IgD-negative memory B cell (primary cell): ENCODE measurements at regions not wholly inside any gene's neighbourhood (a gene's known extent, or its start where the extent isn't known, plus 50 kb on each side); places are given as distances from the start of the nearest gene placed in this dataset.

Source experiments
- H3K27ac Mint-ChIP-seq, 3 donors: one replicate each; pipeline ENCODE4 v1.8.0; 2020 to 2022; ENCODE audit warnings: mild to moderate bottlenecking in 3 of 3, mixed read lengths in 3 of 3, moderate library complexity in 1 of 3
- H3K27me3 Mint-ChIP-seq: one replicate; pipeline ENCODE4 v1.8.0; 2021; ENCODE audit warnings: mixed read lengths
- H3K36me3 Mint-ChIP-seq: one replicate; pipeline ENCODE4 v1.8.0; 2020; ENCODE audit warnings: mild to moderate bottlenecking, mixed read lengths
- H3K4me1 Mint-ChIP-seq, 3 donors: one replicate each; pipeline ENCODE4 v1.8.0; 2020 to 2022; ENCODE audit warnings: mixed read lengths in 3 of 3, mild to moderate bottlenecking in 1 of 3
- H3K4me3 Mint-ChIP-seq, 4 donors: one replicate each; pipeline ENCODE4 v1.8.0; 2020 to 2022; ENCODE audit warnings: mild to moderate bottlenecking in 4 of 4, mixed read lengths in 4 of 4, moderate library complexity in 3 of 4
- H3K9me3 Mint-ChIP-seq, 3 donors: one replicate each; pipeline ENCODE4 v1.8.0; 2020 to 2021; ENCODE audit warnings: mixed read lengths in 3 of 3, mild to moderate bottlenecking in 1 of 3

GRCh38 chr14:41144370-41144769, 462.3 kb upstream of the LRFN5 start:
- Mint-ChIP-seq H3K9me3 (no peaks in the 10 kb centered on the region), H3K27me3 (no peaks in the 10 kb centered on the region), H3K4me3 (no peak overlapping the region), H3K4me1 (no peaks in the 10 kb centered on the region), H3K36me3 (no peaks in the 10 kb centered on the region), H3K27ac (no peak overlapping the region)

- H3K9me3 Mint-ChIP-seq, result peaks cover 0 to 4% (median 2%) of the 10 kb centered on the region in 3 donors
- H3K4me3 Mint-ChIP-seq, result no peak overlapping the region
- no peaks in the 10 kb centered on the region for H3K27me3 Mint-ChIP-seq
- H3K27ac Mint-ChIP-seq, result no peak overlapping the region
- no peaks in the 10 kb centered on the region for H3K4me1 Mint-ChIP-seq
- H3K36me3 Mint-ChIP-seq, result no peaks in the 10 kb centered on the region
These were observed 468.9 kb upstream of the LRFN5 start for GRCh38 chr14:41137741-41138140.

GRCh38 chr14:41130274-41130673, 476.4 kb upstream of the LRFN5 start:
- Mint-ChIP-seq H3K4me3 (no peak overlapping the region), H3K9me3 (peaks cover 2 to 8% (median 2%) of the 10 kb centered on the region in 3 donors), H3K27me3 (no peaks in the 10 kb centered on the region), H3K27ac (no peak overlapping the region), H3K36me3 (no peaks in the 10 kb centered on the region), H3K4me1 (no peaks in the 10 kb centered on the region)

GRCh38 chr14:41120402-41120801, 486.3 kb upstream of the LRFN5 start:
- H3K9me3 Mint-ChIP-seq, result peaks cover 0 to 3% (median 0%) of the 10 kb centered on the region in 3 donors
- H3K36me3 Mint-ChIP-seq, result no peaks in the 10 kb centered on the region
- no peak overlapping the region for H3K27ac Mint-ChIP-seq
- H3K4me1 Mint-ChIP-seq, result no peaks in the 10 kb centered on the region
- no peak overlapping the region for H3K4me3 Mint-ChIP-seq
- no peaks in the 10 kb centered on the region for H3K27me3 Mint-ChIP-seq

- H3K27me3 Mint-ChIP-seq, result no peaks in the 10 kb centered on the region
- no peaks in the 10 kb centered on the region for H3K36me3 Mint-ChIP-seq
- peaks cover 2 to 8% (median 8%) of the 10 kb centered on the region in 3 donors for H3K9me3 Mint-ChIP-seq
- H3K27ac Mint-ChIP-seq, result no peak overlapping the region
- no peak overlapping the region for H3K4me3 Mint-ChIP-seq
- peaks cover 0 to 3% (median 0%) of the 10 kb centered on the region in 3 donors for H3K4me1 Mint-ChIP-seq
These were observed 510.5 kb upstream of the LRFN5 start for GRCh38 chr14:41096131-41096530.

- no peak overlapping the region for H3K4me3 Mint-ChIP-seq
- H3K27me3 Mint-ChIP-seq, result no peaks in the 10 kb centered on the region
- H3K4me1 Mint-ChIP-seq, result no peaks in the 10 kb centered on the region
- peaks cover 8 to 20% (median 12%) of the 10 kb centered on the region in 3 donors for H3K9me3 Mint-ChIP-seq
- no peak overlapping the region for H3K27ac Mint-ChIP-seq
- H3K36me3 Mint-ChIP-seq, result no peaks in the 10 kb centered on the region
These were observed 519.6 kb upstream of the LRFN5 start for GRCh38 chr14:41087056-41087455.

- Mint-ChIP-seq H3K4me3 (no peak overlapping the region), H3K9me3 (peaks cover 0 to 2% (median 0%) of the 10 kb centered on the region in 3 donors), H3K27me3 (no peaks in the 10 kb centered on the region), H3K4me1 (no peaks in the 10 kb centered on the region), H3K27ac (no peak overlapping the region), H3K36me3 (no peaks in the 10 kb centered on the region)
These were observed 533.1 kb upstream of the LRFN5 start for GRCh38 chr14:41073544-41073943.

- Mint-ChIP-seq H3K36me3 (no peaks in the 10 kb centered on the region), H3K27me3 (no peaks in the 10 kb centered on the region), H3K27ac (peak overlapping the region in 1 of 3 donors; percentile 2), H3K4me3 (no peak overlapping the region), H3K9me3 (peaks cover 0 to 2% (median 0%) of the 10 kb centered on the region in 3 donors), H3K4me1 (no peaks in the 10 kb centered on the region)
These were observed 533.9 kb upstream of the LRFN5 start for GRCh38 chr14:41072776-41073175.

GRCh38 chr14:41071351-41071750, 535.3 kb upstream of the LRFN5 start:
- Mint-ChIP-seq H3K27me3 (no peaks in the 10 kb centered on the region), H3K9me3 (peaks cover 0 to 2% (median 0%) of the 10 kb centered on the region in 3 donors), H3K4me1 (no peaks in the 10 kb centered on the region), H3K4me3 (no peak overlapping the region), H3K27ac (no peak overlapping the region), H3K36me3 (no peaks in the 10 kb centered on the region)

- Mint-ChIP-seq H3K27me3 (no peaks in the 10 kb centered on the region), H3K9me3 (peaks cover 0 to 2% (median 1%) of the 10 kb centered on the region in 3 donors), H3K27ac (no peak overlapping the region), H3K4me3 (no peak overlapping the region), H3K4me1 (no peaks in the 10 kb centered on the region), H3K36me3 (no peaks in the 10 kb centered on the region)
These were observed 543.9 kb upstream of the LRFN5 start for GRCh38 chr14:41062826-41063225.

GRCh38 chr14:41055589-41055988, 551.1 kb upstream of the LRFN5 start:
- peaks cover 0 to 3% (median 1%) of the 10 kb centered on the region in 3 donors for H3K9me3 Mint-ChIP-seq
- H3K4me3 Mint-ChIP-seq, result no peak overlapping the region
- H3K4me1 Mint-ChIP-seq, result no peaks in the 10 kb centered on the region
- no peak overlapping the region for H3K27ac Mint-ChIP-seq
- no peaks in the 10 kb centered on the region for H3K27me3 Mint-ChIP-seq
- no peaks in the 10 kb centered on the region for H3K36me3 Mint-ChIP-seq

GRCh38 chr14:41051801-41052200, 554.9 kb upstream of the LRFN5 start:
- H3K36me3 Mint-ChIP-seq, result no peaks in the 10 kb centered on the region
- H3K27me3 Mint-ChIP-seq, result no peaks in the 10 kb centered on the region
- H3K27ac Mint-ChIP-seq, result no peak overlapping the region
- peaks cover 1 to 4% (median 3%) of the 10 kb centered on the region in 3 donors for H3K9me3 Mint-ChIP-seq
- H3K4me1 Mint-ChIP-seq, result no peaks in the 10 kb centered on the region
- no peak overlapping the region for H3K4me3 Mint-ChIP-seq

- Mint-ChIP-seq H3K36me3 (no peaks in the 10 kb centered on the region), H3K4me1 (no peaks in the 10 kb centered on the region), H3K27ac (no peak overlapping the region), H3K27me3 (no peaks in the 10 kb centered on the region), H3K4me3 (no peak overlapping the region), H3K9me3 (peaks cover 3 to 4% (median 3%) of the 10 kb centered on the region in 3 donors)
These were observed 558.9 kb upstream of the LRFN5 start for GRCh38 chr14:41047763-41048162.

- H3K4me3 Mint-ChIP-seq, result no peak overlapping the region
- H3K4me1 Mint-ChIP-seq, result no peaks in the 10 kb centered on the region
- H3K27ac Mint-ChIP-seq, result no peak overlapping the region
- no peaks in the 10 kb centered on the region for H3K36me3 Mint-ChIP-seq
- H3K9me3 Mint-ChIP-seq, result peaks cover 0 to 3% (median 0%) of the 10 kb centered on the region in 3 donors
- H3K27me3 Mint-ChIP-seq, result no peaks in the 10 kb centered on the region
These were observed 569.3 kb upstream of the LRFN5 start for GRCh38 chr14:41037388-41037787.

GRCh38 chr14:41034969-41035368, 571.7 kb upstream of the LRFN5 start:
- H3K9me3 Mint-ChIP-seq, result peaks cover 0 to 3% (median 0%) of the 10 kb centered on the region in 3 donors

GRCh38 chr14:41022932-41023331, 583.7 kb upstream of the LRFN5 start:
- H3K27me3 Mint-ChIP-seq, result no peaks in the 10 kb centered on the region
- no peaks in the 10 kb centered on the region for H3K36me3 Mint-ChIP-seq
- no peak overlapping the region for H3K27ac Mint-ChIP-seq
- no peaks in the 10 kb centered on the region for H3K4me1 Mint-ChIP-seq
- no peak overlapping the region for H3K4me3 Mint-ChIP-seq
- peaks cover 2 to 6% (median 2%) of the 10 kb centered on the region in 3 donors for H3K9me3 Mint-ChIP-seq

More at GRCh38 chr14:41034969-41035368, 571.7 kb upstream of the LRFN5 start:
- Mint-ChIP-seq H3K27ac (no peak overlapping the region), H3K27me3 (no peaks in the 10 kb centered on the region), H3K4me3 (no peak overlapping the region), H3K4me1 (no peaks in the 10 kb centered on the region), H3K36me3 (no peaks in the 10 kb centered on the region)
